B cell (primary cell): ENCODE measurements at regions not wholly inside any gene's neighbourhood (a gene's known extent, or its start where the extent isn't known, plus 50 kb on each side); places are given as distances from the start of the nearest gene placed in this dataset.
A peak's percentile ranks its signal among the peaks of the same experiment; 100 is the strongest.

ENCODE experiments used
- ATAC-seq: fragments of 200-7000 bp; cut with Tn5 transposase; one replicate; pipeline ENCODE4 v1.10.0; 2021; ENCODE audit warnings: low read depth, mild to moderate bottlenecking, moderate number of reproducible peaks, moderate library complexity
- CTCF ChIA-PET: fragments of 350-600 bp; sonication (Branson Sonifier 250); formaldehyde crosslinking; loops from one replicate; lab custom pipeline; 2021; ENCODE audit warnings: antibody characterized with exemption, inconsistent platforms; lab: Charles Lee
- POLR2A ChIA-PET: fragments of 350-600 bp; sonication (Branson Sonifier 250); formaldehyde crosslinking; loops from one replicate; lab custom pipeline; 2021; ENCODE audit warnings: antibody characterized with exemption; lab: Charles Lee
- DNase-seq: peaks from one replicate; pipeline ENCODE4 v3.0.0; 2013
- H2AFZ ChIP-seq: 2 replicates; pipeline ENCODE4 v1.6.1; 2012; ENCODE audit warnings: mild to moderate bottlenecking, low read depth, low read length; ENCODE audit not compliant: insufficient read depth, poor library complexity, severe bottlenecking
- H3K27ac ChIP-seq, 2 donors: 1 replicate in 1 of 2; 2 replicates in 1 of 2; pipeline ENCODE4 v1.5.1; 2012 to 2013; ENCODE audit warnings: low read length in 2 of 2, mild to moderate bottlenecking in 2 of 2, moderate library complexity in 1 of 2
- H3K27me3 ChIP-seq, 4 experiments: fragments of 200-600 bp in 1 of 4; sonication (generic) in 1 of 4; replicated peaks in 1 of 4; 1 replicate in 2 of 4; 2 replicates in 2 of 4; pipeline versions ENCODE4 v1.6.1 to v1.7.0; 2013 to 2016; ENCODE audit warnings: low read length in 3 of 4, mild to moderate bottlenecking in 2 of 4, mixed read lengths in 1 of 4, moderate library complexity in 1 of 4; ENCODE audit not compliant: insufficient read depth in 4 of 4, control insufficient read depth in 3 of 4; ENCODE audit errors: control extremely low read depth in 1 of 4
- H3K36me3 ChIP-seq, 2 experiments: replicated peaks in 1 of 2; 1 replicate in 1 of 2; 2 replicates in 1 of 2; pipeline versions ENCODE4 v1.6.1 to v1.7.1; 2013; ENCODE audit warnings: low read length in 1 of 2; ENCODE audit not compliant: insufficient read depth in 2 of 2, control insufficient read depth in 1 of 2; ENCODE audit errors: control extremely low read depth in 1 of 2, extremely low read depth in 1 of 2
- H3K4me1 ChIP-seq, 2 donors: fragments of 200-600 bp in 1 of 2; sonication (generic) in 1 of 2; 1 replicate in 1 of 2; 2 replicates in 1 of 2; pipeline versions ENCODE4 v1.5.1 to v1.6.1; 2013 to 2017; ENCODE audit warnings: low read length in 2 of 2; ENCODE audit not compliant: control insufficient read depth in 2 of 2, insufficient read depth in 2 of 2
- H3K4me2 ChIP-seq: replicated peaks from 2 replicates; pipeline ENCODE3; 2012; ENCODE audit warnings: mild to moderate bottlenecking, low read depth, low read length; ENCODE audit not compliant: poor library complexity, severe bottlenecking
- H3K4me3 ChIP-seq, 5 experiments: fragments of 200-600 bp in 1 of 5; sonication (generic) in 1 of 5; 1 replicate in 3 of 5; 2 replicates in 2 of 5; pipeline versions ENCODE4 v1.5.1 to v1.7.0; 2011 to 2016; ENCODE audit warnings: low read length in 4 of 5, mild to moderate bottlenecking in 4 of 5, low read depth in 2 of 5, control low read depth in 1 of 5, moderate library complexity in 1 of 5; ENCODE audit not compliant: insufficient read depth in 1 of 5; ENCODE audit errors: control extremely low read depth in 1 of 5, extremely low read depth in 1 of 5
- H3K79me2 ChIP-seq: fragments of 200-600 bp; sonication (generic); one replicate; pipeline ENCODE4 v1.6.0; 2016; ENCODE audit warnings: low read length; ENCODE audit not compliant: control insufficient read depth, insufficient read depth
- H3K9ac ChIP-seq: fragments of 200-600 bp; sonication (generic); 2 replicates; pipeline ENCODE4 v1.6.1; 2017; ENCODE audit warnings: mild to moderate bottlenecking, low read length, moderate library complexity
- H3K9me3 ChIP-seq, 3 donors: one replicate each; pipeline versions ENCODE4 v1.6.1 to v1.7.1; 2013; ENCODE audit warnings: low read length in 2 of 3; ENCODE audit not compliant: control insufficient read depth in 2 of 3, insufficient read depth in 1 of 3; ENCODE audit errors: control extremely low read depth in 1 of 3
- H4K20me1 ChIP-seq: 2 replicates; pipeline ENCODE4 v1.6.0; 2012; ENCODE audit warnings: mild to moderate bottlenecking, low read length; ENCODE audit not compliant: insufficient read depth, control insufficient read depth, poor library complexity, severe bottlenecking
- H3K27ac Mint-ChIP-seq: one replicate; pipeline ENCODE4 v1.8.0; 2021; ENCODE audit warnings: mixed read lengths
- H3K27me3 Mint-ChIP-seq: one replicate; pipeline ENCODE4 v1.8.0; 2021; ENCODE audit warnings: mixed read lengths
- H3K4me1 Mint-ChIP-seq: one replicate; pipeline ENCODE4 v1.8.0; 2021; ENCODE audit warnings: mixed read lengths
- H3K4me3 Mint-ChIP-seq: one replicate; pipeline ENCODE4 v1.8.0; 2021; ENCODE audit warnings: mixed read lengths
- H3K9me3 Mint-ChIP-seq: one replicate; pipeline ENCODE4 v1.8.0; 2022; ENCODE audit warnings: mixed read lengths; ENCODE audit not compliant: insufficient read depth
- EZH2 ChIP-seq: IDR thresholded peaks from 2 replicates; pipeline ENCODE4 v1.6.1; 2012; ENCODE audit warnings: borderline replicate concordance, low read depth, mild to moderate bottlenecking, moderate library complexity, low read length; ENCODE audit not compliant: insufficient read depth, poor library complexity, severe bottlenecking
- WGBS: methylation state at CpG from one replicate; pipeline ENCODE4 v1.1.5; 2013; ENCODE audit warnings: missing lambda C conversion rate; ENCODE audit not compliant: insufficient coverage; 5-methylcytosine and 5-hydroxymethylcytosine counted together
- intact Hi-C: fragments of 100-400 bp; cut with micrococcal nuclease; formaldehyde crosslinking; loops from one replicate; pipeline ENCODE4 v1.10.0; 2022
- TF ChIP-seq, protein P1 (sequence below): fragments of 200-600 bp; IDR thresholded peaks from one replicate; pipeline ENCODE4 v1.8.0; 2022; ENCODE audit warnings: antibody characterized with exemption, mild to moderate bottlenecking

DNA sequence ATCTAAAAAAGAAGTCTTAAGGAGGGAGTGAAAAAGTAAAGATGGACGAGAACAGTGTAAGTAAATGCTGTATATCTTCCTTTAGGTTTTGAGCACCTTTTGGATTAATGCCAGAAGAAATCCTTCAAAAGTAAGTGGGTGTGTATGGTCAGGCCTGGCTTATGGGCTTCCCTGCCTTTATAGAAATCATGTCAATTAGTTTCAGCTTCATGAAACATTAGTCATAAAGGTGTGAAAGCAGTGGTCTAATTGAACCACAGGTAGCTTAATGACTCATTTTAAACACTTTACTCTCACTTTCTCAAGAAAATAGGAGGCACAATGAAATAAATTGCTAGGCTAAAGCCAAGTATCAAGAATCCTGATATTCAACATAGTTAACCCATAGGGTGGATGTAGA lies 467.4 kb upstream of the DPPA4 start:
- intact Hi-C loops: no loop called here
- H3K4me1 ChIP-seq: no peaks in the 10 kb centered on the region
- Mint-ChIP-seq H3K4me3 (no peak overlapping the region), H3K9me3 (no peaks in the 10 kb centered on the region), H3K27ac (no peak overlapping the region), H3K27me3 (no peaks in the 10 kb centered on the region), H3K4me1 (peaks cover 7% of the 10 kb centered on the region)
- H3K27ac ChIP-seq: no peak overlapping the region
- WGBS: 100% methylated on average over 1 of the region's 1 CpG
- no peak overlapping the region for H3K9ac ChIP-seq
- CTCF ChIA-PET: no interaction called here
- H4K20me1 ChIP-seq: no peaks in the 10 kb centered on the region
- no peak for DNase-seq
- H3K79me2 ChIP-seq: no peaks in the 10 kb centered on the region
- ATAC-seq: no peak
- H3K27me3 ChIP-seq: no peaks in the 10 kb centered on the region
- peaks cover 0 to 5% (median 0%) of the 10 kb centered on the region in 3 donors for H3K9me3 ChIP-seq
- no peak for TF ChIP-seq EZH2
- TF ChIP-seq, protein P1, sequence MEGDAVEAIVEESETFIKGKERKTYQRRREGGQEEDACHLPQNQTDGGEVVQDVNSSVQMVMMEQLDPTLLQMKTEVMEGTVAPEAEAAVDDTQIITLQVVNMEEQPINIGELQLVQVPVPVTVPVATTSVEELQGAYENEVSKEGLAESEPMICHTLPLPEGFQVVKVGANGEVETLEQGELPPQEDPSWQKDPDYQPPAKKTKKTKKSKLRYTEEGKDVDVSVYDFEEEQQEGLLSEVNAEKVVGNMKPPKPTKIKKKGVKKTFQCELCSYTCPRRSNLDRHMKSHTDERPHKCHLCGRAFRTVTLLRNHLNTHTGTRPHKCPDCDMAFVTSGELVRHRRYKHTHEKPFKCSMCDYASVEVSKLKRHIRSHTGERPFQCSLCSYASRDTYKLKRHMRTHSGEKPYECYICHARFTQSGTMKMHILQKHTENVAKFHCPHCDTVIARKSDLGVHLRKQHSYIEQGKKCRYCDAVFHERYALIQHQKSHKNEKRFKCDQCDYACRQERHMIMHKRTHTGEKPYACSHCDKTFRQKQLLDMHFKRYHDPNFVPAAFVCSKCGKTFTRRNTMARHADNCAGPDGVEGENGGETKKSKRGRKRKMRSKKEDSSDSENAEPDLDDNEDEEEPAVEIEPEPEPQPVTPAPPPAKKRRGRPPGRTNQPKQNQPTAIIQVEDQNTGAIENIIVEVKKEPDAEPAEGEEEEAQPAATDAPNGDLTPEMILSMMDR: no peak
- H3K4me2 ChIP-seq: no peak overlapping the region
- no peak overlapping the region for H3K4me3 ChIP-seq
- H2AFZ ChIP-seq: no peak overlapping the region
- H3K36me3 ChIP-seq: no peaks in the 10 kb centered on the region
- POLR2A ChIA-PET: no interaction called here

DNA sequence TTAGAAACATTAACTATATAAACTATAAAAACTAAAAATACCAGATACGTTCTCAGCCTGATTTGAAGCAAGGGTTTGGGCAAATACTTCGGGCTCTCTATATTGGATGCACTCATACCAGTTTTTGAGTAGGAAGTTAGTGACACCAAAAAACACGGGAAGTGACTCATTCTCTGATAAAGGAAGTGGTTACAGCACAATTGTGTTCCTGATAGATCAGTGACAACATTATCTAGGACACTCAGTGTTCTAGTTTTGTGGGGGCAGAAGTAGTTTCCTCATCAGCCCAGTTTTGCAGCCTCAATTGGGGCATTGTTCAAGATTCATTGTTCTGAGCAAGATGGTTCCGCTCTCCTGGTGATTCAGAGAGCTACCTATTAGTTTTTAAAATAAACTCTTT lies 469.6 kb upstream of the DPPA4 start:
- intact Hi-C loops: no loop called here
- H3K27me3 Mint-ChIP-seq: no peaks in the 10 kb centered on the region
- H3K9me3 Mint-ChIP-seq: peaks cover 3% of the 10 kb centered on the region
- H4K20me1 ChIP-seq: no peaks in the 10 kb centered on the region
- H3K9me3 ChIP-seq: peaks cover 0 to 5% (median 0%) of the 10 kb centered on the region in 3 donors
- no peak overlapping the region for H2AFZ ChIP-seq
- H3K9ac ChIP-seq: no peak overlapping the region
- no peak for ATAC-seq
- H3K27ac Mint-ChIP-seq: no peak overlapping the region
- H3K79me2 ChIP-seq: no peaks in the 10 kb centered on the region
- H3K27ac ChIP-seq: no peak overlapping the region
- TF ChIP-seq EZH2: no peak
- TF ChIP-seq, protein P1: no peak
- no CpG with 5 or more reads among the region's 4 CpGs for WGBS
- H3K27me3 ChIP-seq: no peaks in the 10 kb centered on the region
- H3K4me2 ChIP-seq: peak overlapping the region; percentile 17
- ChIA-PET POLR2A (no interaction called here), CTCF (no interaction called here)
- H3K4me1 Mint-ChIP-seq: peaks cover 7% of the 10 kb centered on the region
- no peak overlapping the region for H3K4me3 ChIP-seq
- H3K4me1 ChIP-seq: no peaks in the 10 kb centered on the region
- no peaks in the 10 kb centered on the region for H3K36me3 ChIP-seq
- no peak overlapping the region for H3K4me3 Mint-ChIP-seq
- DNase-seq: no peak
